ENCODE measurements at regions not wholly inside any gene's neighbourhood (a gene's known extent, or its start where the extent isn't known, plus 50 kb on each side); places are given as distances from the start of the nearest gene placed in this dataset.

- no peak overlapping the region for H3K4me3 Mint-ChIP-seq
- H3K9me3 Mint-ChIP-seq: no peaks in the 10 kb centered on the region
- H3K4me1 Mint-ChIP-seq: peaks cover 3% of the 10 kb centered on the region
Observed at GRCh38 chr2:149715005-149715592, 127.5 kb upstream of the MMADHC start.

GRCh38 chr2:149709496-149710263 is 122.1 kb upstream of the MMADHC start:
- H3K4me3 Mint-ChIP-seq: no peak overlapping the region
- DNase-seq (ENCODE audit: low read depth, low spot score): no peak
- peaks cover 7% of the 10 kb centered on the region for H3K4me1 Mint-ChIP-seq
- no peaks in the 10 kb centered on the region for H3K27me3 Mint-ChIP-seq (ENCODE audit: low read depth)
- TF ChIP-seq, protein P1, sequence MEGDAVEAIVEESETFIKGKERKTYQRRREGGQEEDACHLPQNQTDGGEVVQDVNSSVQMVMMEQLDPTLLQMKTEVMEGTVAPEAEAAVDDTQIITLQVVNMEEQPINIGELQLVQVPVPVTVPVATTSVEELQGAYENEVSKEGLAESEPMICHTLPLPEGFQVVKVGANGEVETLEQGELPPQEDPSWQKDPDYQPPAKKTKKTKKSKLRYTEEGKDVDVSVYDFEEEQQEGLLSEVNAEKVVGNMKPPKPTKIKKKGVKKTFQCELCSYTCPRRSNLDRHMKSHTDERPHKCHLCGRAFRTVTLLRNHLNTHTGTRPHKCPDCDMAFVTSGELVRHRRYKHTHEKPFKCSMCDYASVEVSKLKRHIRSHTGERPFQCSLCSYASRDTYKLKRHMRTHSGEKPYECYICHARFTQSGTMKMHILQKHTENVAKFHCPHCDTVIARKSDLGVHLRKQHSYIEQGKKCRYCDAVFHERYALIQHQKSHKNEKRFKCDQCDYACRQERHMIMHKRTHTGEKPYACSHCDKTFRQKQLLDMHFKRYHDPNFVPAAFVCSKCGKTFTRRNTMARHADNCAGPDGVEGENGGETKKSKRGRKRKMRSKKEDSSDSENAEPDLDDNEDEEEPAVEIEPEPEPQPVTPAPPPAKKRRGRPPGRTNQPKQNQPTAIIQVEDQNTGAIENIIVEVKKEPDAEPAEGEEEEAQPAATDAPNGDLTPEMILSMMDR (conservative IDR thresholded peaks at IDR 0.05): no peak
- peaks cover 10% of the 10 kb centered on the region for H3K9me3 Mint-ChIP-seq
- no peaks in the 10 kb centered on the region for H3K36me3 Mint-ChIP-seq (ENCODE audit: low read depth)
- H3K27ac Mint-ChIP-seq (ENCODE audit: unreplicated experiment): no peak overlapping the region

More at GRCh38 chr2:149715005-149715592, 127.5 kb upstream of the MMADHC start:
- TF ChIP-seq, protein P1 (conservative IDR thresholded peaks at IDR 0.05): peak; percentile 67
- no peak for DNase-seq (ENCODE audit: low read depth, low spot score)
- H3K27ac Mint-ChIP-seq (ENCODE audit: unreplicated experiment): no peak overlapping the region
- H3K27me3 Mint-ChIP-seq (ENCODE audit: low read depth): no peaks in the 10 kb centered on the region
- H3K36me3 Mint-ChIP-seq (ENCODE audit: low read depth): no peaks in the 10 kb centered on the region

DNA sequence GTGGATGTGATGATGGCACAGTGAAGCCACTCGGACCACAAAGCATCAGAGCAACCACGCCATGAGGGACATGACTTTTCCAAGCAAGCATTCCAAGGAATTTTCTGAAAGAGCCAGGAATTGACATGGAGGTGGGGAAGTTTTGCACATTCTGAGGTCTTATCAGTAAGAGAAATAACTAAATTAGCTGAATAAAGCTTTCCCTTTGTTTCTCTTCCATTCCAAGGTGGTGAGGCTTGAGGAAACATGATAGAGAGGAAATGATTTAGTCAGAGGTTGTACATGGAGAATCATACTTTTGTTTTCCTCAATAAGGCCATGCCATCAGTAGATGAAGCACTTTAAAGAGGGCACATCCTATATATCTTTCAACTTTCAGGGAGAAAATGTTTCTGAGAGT is 115.7 kb upstream of the MMADHC start:
- Mint-ChIP-seq H3K4me3 (no peak overlapping the region), H3K27me3 (ENCODE audit: low read depth) (no peaks in the 10 kb centered on the region), H3K4me1 (no peaks in the 10 kb centered on the region), H3K36me3 (ENCODE audit: low read depth) (no peaks in the 10 kb centered on the region), H3K27ac (ENCODE audit: unreplicated experiment) (no peak overlapping the region), H3K9me3 (peaks cover 10% of the 10 kb centered on the region)
- TF ChIP-seq, protein P1 (conservative IDR thresholded peaks at IDR 0.05): no peak
- DNase-seq (ENCODE audit: low read depth, low spot score): no peak

GRCh38 chr2:149702571-149702970 is 115.0 kb upstream of the MMADHC start:
- H3K9me3 Mint-ChIP-seq: peaks cover 10% of the 10 kb centered on the region
- H3K27me3 Mint-ChIP-seq (ENCODE audit: low read depth): no peaks in the 10 kb centered on the region
- no peaks in the 10 kb centered on the region for H3K36me3 Mint-ChIP-seq (ENCODE audit: low read depth)

DNA sequence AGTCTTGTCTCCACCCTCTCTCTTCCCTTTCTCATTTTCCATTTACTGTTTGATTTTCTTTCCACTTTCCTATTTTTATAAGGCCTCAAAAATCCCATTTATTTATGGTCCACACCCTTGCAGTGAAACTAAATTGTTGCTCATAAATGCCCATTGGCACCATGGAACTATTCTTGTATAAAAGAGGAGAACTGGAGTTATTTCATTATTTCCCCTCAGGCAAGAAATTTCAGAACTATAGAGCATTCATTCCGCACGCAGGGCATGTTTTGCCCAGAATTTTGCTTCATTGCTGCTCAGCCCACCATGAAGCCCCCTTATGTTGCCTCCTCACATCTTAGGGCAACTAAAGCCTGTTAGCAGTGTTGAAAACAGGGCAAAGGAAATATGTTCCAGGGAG is 113.7 kb upstream of the MMADHC start:
- TF ChIP-seq, protein P1 (conservative IDR thresholded peaks at IDR 0.05): no peak

More at GRCh38 chr2:149702571-149702970, 115.0 kb upstream of the MMADHC start:
- H3K27ac Mint-ChIP-seq (ENCODE audit: unreplicated experiment): no peak overlapping the region
- H3K4me3 Mint-ChIP-seq: no peak overlapping the region
- no peak for DNase-seq (ENCODE audit: low read depth, low spot score)
- H3K4me1 Mint-ChIP-seq: no peaks in the 10 kb centered on the region
- TF ChIP-seq, protein P1 (conservative IDR thresholded peaks at IDR 0.05): no peak

More for the DNA sequence above, 113.7 kb upstream of the MMADHC start:
- Mint-ChIP-seq H3K4me1 (no peaks in the 10 kb centered on the region), H3K9me3 (no peaks in the 10 kb centered on the region), H3K27ac (ENCODE audit: unreplicated experiment) (no peak overlapping the region), H3K27me3 (ENCODE audit: low read depth) (no peaks in the 10 kb centered on the region), H3K36me3 (ENCODE audit: low read depth) (no peaks in the 10 kb centered on the region), H3K4me3 (no peak overlapping the region)
- no peak for DNase-seq (ENCODE audit: low read depth, low spot score)
